Esophagus squamous epithelium (tissue), 4 donors: ENCODE measurements at regions not wholly inside any gene's neighbourhood (a gene's known extent, or its start where the extent isn't known, plus 50 kb on each side); places are given as distances from the start of the nearest gene placed in this dataset.

Source experiments
- POLR2A ChIP-seq, 4 donors: fragments of 450-650 bp; IDR thresholded peaks; one replicate each; pipeline ENCODE4 v1.6.1; 2017; ENCODE audit warnings: antibody characterized with exemption in 4 of 4, mild to moderate bottlenecking in 4 of 4, moderate library complexity in 3 of 4
- TF ChIP-seq, protein P1 (sequence below), 6 experiments: fragments of 450-650 bp in 4 of 6; fragments of 200-600 bp in 2 of 6; sonication (generic) in 2 of 6; IDR thresholded peaks; one replicate each; pipeline ENCODE4 v1.5.1; 2016 to 2019; ENCODE audit warnings: antibody characterized with exemption in 6 of 6, mild to moderate bottlenecking in 4 of 6, moderate library complexity in 4 of 6

DNA sequence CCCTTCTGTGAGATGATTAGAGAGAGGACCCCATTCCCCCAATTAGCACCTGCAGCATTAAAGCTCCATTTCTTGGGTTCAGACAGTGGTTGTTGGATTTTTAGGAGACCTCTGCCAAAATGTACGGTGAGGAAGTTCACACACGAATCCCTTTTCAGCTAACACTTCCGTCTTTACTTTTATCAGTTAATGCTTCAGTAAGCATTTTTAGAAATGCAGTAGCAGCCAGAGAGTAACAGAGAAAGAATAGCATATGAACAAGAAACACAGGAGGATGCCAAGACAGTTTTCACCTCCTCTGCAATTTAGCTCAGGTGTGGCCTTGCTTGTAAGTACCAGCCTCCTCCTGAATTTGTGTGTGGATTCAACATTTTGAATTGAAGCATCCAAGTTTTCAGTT lies 312.9 kb downstream of the ISL1 start:
- TF ChIP-seq, protein P1, sequence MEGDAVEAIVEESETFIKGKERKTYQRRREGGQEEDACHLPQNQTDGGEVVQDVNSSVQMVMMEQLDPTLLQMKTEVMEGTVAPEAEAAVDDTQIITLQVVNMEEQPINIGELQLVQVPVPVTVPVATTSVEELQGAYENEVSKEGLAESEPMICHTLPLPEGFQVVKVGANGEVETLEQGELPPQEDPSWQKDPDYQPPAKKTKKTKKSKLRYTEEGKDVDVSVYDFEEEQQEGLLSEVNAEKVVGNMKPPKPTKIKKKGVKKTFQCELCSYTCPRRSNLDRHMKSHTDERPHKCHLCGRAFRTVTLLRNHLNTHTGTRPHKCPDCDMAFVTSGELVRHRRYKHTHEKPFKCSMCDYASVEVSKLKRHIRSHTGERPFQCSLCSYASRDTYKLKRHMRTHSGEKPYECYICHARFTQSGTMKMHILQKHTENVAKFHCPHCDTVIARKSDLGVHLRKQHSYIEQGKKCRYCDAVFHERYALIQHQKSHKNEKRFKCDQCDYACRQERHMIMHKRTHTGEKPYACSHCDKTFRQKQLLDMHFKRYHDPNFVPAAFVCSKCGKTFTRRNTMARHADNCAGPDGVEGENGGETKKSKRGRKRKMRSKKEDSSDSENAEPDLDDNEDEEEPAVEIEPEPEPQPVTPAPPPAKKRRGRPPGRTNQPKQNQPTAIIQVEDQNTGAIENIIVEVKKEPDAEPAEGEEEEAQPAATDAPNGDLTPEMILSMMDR (IDR thresholded peaks at IDR 0.05): no peak
- TF ChIP-seq POLR2A (IDR thresholded peaks at IDR 0.05): no peak
